ENCODE measurements at regions not wholly inside any gene's neighbourhood (a gene's known extent, or its start where the extent isn't known, plus 50 kb on each side); places are given as distances from the start of the nearest gene placed in this dataset.
"Not testable (repeated sequence)": the region's sequence is repeated elsewhere in the genome, so short reads cannot be mapped to it uniquely, and the experiment has no call there.

DNA sequence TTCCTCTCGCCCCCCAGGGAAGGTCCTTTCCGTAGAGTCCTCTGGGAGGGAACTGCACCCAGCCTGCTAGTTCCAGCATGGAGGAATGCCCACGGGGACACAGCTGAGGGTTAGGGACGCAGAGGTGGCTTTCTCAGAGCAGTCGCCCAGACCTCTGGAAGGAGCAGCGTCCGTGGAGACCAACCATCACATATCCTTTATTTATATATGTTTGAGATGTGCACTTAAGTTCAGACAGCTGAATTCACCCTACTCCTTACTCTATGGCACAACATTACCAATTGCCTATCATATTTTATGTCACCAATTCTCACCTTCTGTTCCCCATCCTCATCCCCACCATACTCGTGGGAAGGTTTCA, 305.6 kb upstream of the DIO3 start:
- no peak overlapping the region for H3K4me3 ChIP-seq (ENCODE audit: low read depth in 1 of 2, low read length in 2 of 2)
- no peak overlapping the region for H2AFZ ChIP-seq (ENCODE audit: low read depth, low read length)
- H3K79me2 ChIP-seq (ENCODE audit: insufficient read depth, low read length) = no peaks in the 10 kb centered on the region
- no peak for TF ChIP-seq EZH2 (IDR thresholded peaks at IDR 0.05; ENCODE audit: borderline replicate concordance, low read depth, low read length, severe bottlenecking)
- TF ChIP-seq CTCF (IDR thresholded peaks at IDR 0.05; ENCODE audit: borderline replicate concordance, extremely low read depth, low read length, poor library complexity, severe bottlenecking) = no peak
- no peaks in the 10 kb centered on the region for H3K9me3 ChIP-seq (ENCODE audit: insufficient read depth, low read length, severe bottlenecking)
- H3K4me2 ChIP-seq (ENCODE audit: insufficient read depth, low read length) = no peak overlapping the region
- peaks cover 43% of the 10 kb centered on the region for H3K27me3 ChIP-seq (ENCODE audit: insufficient read depth, low read length, poor library complexity)
- no peaks in the 10 kb centered on the region for H3K4me1 ChIP-seq (ENCODE audit: insufficient read depth, low read length)
- no peak for ATAC-seq (ENCODE audit: insufficient read depth, low read depth)
- no peak for DNase-seq
- peaks cover 2% of the 10 kb centered on the region; the same call in 1 of the 2 replicates for H4K20me1 ChIP-seq (ENCODE audit: insufficient read depth, low read length)
- H3K27ac ChIP-seq (ENCODE audit: low read length) = no peak overlapping the region
- no peak overlapping the region for H3K9ac ChIP-seq (ENCODE audit: low read depth, low read length)
- no peaks in the 10 kb centered on the region for H3K36me3 ChIP-seq (ENCODE audit: insufficient read depth, low read length)

DNA sequence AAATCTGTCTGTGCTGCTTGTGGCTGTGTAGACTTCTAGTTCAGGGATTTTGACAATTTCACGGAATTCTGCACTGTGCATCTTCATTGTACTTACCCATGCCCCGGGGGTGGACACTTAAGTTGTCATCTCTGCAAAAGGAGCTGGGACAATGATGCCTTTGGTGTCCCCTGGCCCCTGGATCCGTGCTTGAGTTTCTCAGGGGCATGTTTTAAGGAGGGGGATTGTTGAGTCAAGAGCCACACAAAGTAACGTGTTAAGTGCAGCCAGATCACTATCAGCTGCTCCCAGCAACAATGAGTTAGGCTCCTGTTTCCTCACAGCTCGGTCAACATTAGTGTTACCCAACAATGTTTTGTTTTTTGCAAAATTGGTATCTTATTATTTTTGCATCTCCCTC, 305.0 kb upstream of the DIO3 start:
- no peak for ATAC-seq (ENCODE audit: insufficient read depth, low read depth)
- TF ChIP-seq CTCF (IDR thresholded peaks at IDR 0.05; ENCODE audit: borderline replicate concordance, extremely low read depth, low read length, poor library complexity, severe bottlenecking) (no peak), EZH2 (IDR thresholded peaks at IDR 0.05; ENCODE audit: borderline replicate concordance, low read depth, low read length, severe bottlenecking) (no peak)

GRCh38 chr14:101257551-101257950, 303.7 kb upstream of the DIO3 start:
- Histone ChIP-seq H3K4me3 (ENCODE audit: low read depth in 1 of 2, low read length in 2 of 2) (no peak overlapping the region), H2AFZ (ENCODE audit: low read depth, low read length) (no peak overlapping the region), H3K79me2 (ENCODE audit: insufficient read depth, low read length) (no peaks in the 10 kb centered on the region), H3K36me3 (ENCODE audit: insufficient read depth, low read length) (no peaks in the 10 kb centered on the region), H3K9me3 (ENCODE audit: insufficient read depth, low read length, severe bottlenecking) (no peaks in the 10 kb centered on the region), H3K4me1 (ENCODE audit: insufficient read depth, low read length) (no peaks in the 10 kb centered on the region), H3K27ac (ENCODE audit: low read length) (no peak overlapping the region), H3K4me2 (ENCODE audit: insufficient read depth, low read length) (no peak overlapping the region), H4K20me1 (ENCODE audit: insufficient read depth, low read length) (no peaks in the 10 kb centered on the region), H3K9ac (ENCODE audit: low read depth, low read length) (no peak overlapping the region), H3K27me3 (ENCODE audit: insufficient read depth, low read length, poor library complexity) (peaks cover 43% of the 10 kb centered on the region)
- TF ChIP-seq CTCF (IDR thresholded peaks at IDR 0.05; ENCODE audit: borderline replicate concordance, extremely low read depth, low read length, poor library complexity, severe bottlenecking) (no peak), EZH2 (IDR thresholded peaks at IDR 0.05; ENCODE audit: borderline replicate concordance, low read depth, low read length, severe bottlenecking) (no peak)
- DNase-seq (no peak), ATAC-seq (ENCODE audit: insufficient read depth, low read depth) (no peak)

More for the DNA sequence above, 305.0 kb upstream of the DIO3 start:
- Histone ChIP-seq H3K4me3 (ENCODE audit: low read depth in 1 of 2, low read length in 2 of 2) (no peak overlapping the region), H3K79me2 (ENCODE audit: insufficient read depth, low read length) (no peaks in the 10 kb centered on the region), H3K4me2 (ENCODE audit: insufficient read depth, low read length) (no peak overlapping the region), H2AFZ (ENCODE audit: low read depth, low read length) (no peak overlapping the region), H3K9me3 (ENCODE audit: insufficient read depth, low read length, severe bottlenecking) (no peaks in the 10 kb centered on the region), H3K27ac (ENCODE audit: low read length) (no peak overlapping the region), H4K20me1 (ENCODE audit: insufficient read depth, low read length) (no peaks in the 10 kb centered on the region), H3K27me3 (ENCODE audit: insufficient read depth, low read length, poor library complexity) (peaks cover 43% of the 10 kb centered on the region), H3K4me1 (ENCODE audit: insufficient read depth, low read length) (no peaks in the 10 kb centered on the region), H3K9ac (ENCODE audit: low read depth, low read length) (no peak overlapping the region), H3K36me3 (ENCODE audit: insufficient read depth, low read length) (no peaks in the 10 kb centered on the region)
- DNase-seq = no peak

DNA sequence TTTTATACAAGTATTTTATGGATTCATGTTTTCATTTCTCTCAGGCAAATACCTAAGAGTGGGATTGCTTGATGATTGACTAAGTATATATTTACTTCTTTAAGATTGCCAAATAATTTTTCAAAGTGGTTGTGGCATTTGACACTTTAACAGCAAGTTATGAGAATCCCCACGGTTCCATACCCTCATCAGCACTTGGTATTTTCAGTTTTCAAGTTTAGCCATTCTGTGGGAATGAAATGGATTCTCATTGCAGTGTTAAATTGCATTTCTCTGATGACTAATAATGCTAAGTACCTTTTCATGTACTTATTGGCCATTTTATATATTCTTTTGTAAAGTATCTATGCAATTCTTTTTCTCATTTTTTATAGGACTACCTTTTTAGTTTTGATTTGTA, 301.5 kb upstream of the DIO3 start:
- H3K27me3 ChIP-seq (ENCODE audit: insufficient read depth, low read length, poor library complexity) = peaks cover 34% of the 10 kb centered on the region
- no peak for DNase-seq
- H4K20me1 ChIP-seq (ENCODE audit: insufficient read depth, low read length) = no peaks in the 10 kb centered on the region
- H2AFZ ChIP-seq (ENCODE audit: low read depth, low read length) = no peak overlapping the region
- no peak overlapping the region for H3K4me2 ChIP-seq (ENCODE audit: insufficient read depth, low read length)
- H3K9me3 ChIP-seq (ENCODE audit: insufficient read depth, low read length, severe bottlenecking) = no peaks in the 10 kb centered on the region
- H3K4me1 ChIP-seq (ENCODE audit: insufficient read depth, low read length) = no peaks in the 10 kb centered on the region
- ATAC-seq (ENCODE audit: insufficient read depth, low read depth) = no peak
- TF ChIP-seq CTCF (IDR thresholded peaks at IDR 0.05; ENCODE audit: borderline replicate concordance, extremely low read depth, low read length, poor library complexity, severe bottlenecking) (no peak), EZH2 (IDR thresholded peaks at IDR 0.05; ENCODE audit: borderline replicate concordance, low read depth, low read length, severe bottlenecking) (no peak)
- no peaks in the 10 kb centered on the region for H3K79me2 ChIP-seq (ENCODE audit: insufficient read depth, low read length)
- no peak overlapping the region for H3K4me3 ChIP-seq (ENCODE audit: low read depth in 1 of 2, low read length in 2 of 2)
- no peak overlapping the region for H3K27ac ChIP-seq (ENCODE audit: low read length)
- no peaks in the 10 kb centered on the region for H3K36me3 ChIP-seq (ENCODE audit: insufficient read depth, low read length)
- H3K9ac ChIP-seq (ENCODE audit: low read depth, low read length) = no peak overlapping the region

- not testable (repeated sequence) for H3K9ac ChIP-seq (ENCODE audit: low read depth, low read length); H3K9me3 ChIP-seq (ENCODE audit: insufficient read depth, low read length, severe bottlenecking); H3K27ac ChIP-seq (ENCODE audit: low read length); DNase-seq; H4K20me1 ChIP-seq (ENCODE audit: insufficient read depth, low read length); H3K79me2 ChIP-seq (ENCODE audit: insufficient read depth, low read length); H3K4me2 ChIP-seq (ENCODE audit: insufficient read depth, low read length); ATAC-seq (ENCODE audit: insufficient read depth, low read depth); H3K36me3 ChIP-seq (ENCODE audit: insufficient read depth, low read length); H3K4me1 ChIP-seq (ENCODE audit: insufficient read depth, low read length); H3K27me3 ChIP-seq (ENCODE audit: insufficient read depth, low read length, poor library complexity); H2AFZ ChIP-seq (ENCODE audit: low read depth, low read length); H3K4me3 ChIP-seq (ENCODE audit: low read depth in 1 of 2, low read length in 2 of 2)
These were observed 294.9 kb upstream of the DIO3 start for GRCh38 chr14:101266441-101266840.
